ENCODE measurements at regions not wholly inside any gene's neighbourhood (a gene's known extent, or its start where the extent isn't known, plus 50 kb on each side); places are given as distances from the start of the nearest gene placed in this dataset.
"Not testable (repeated sequence)": the region's sequence is repeated elsewhere in the genome, so short reads cannot be mapped to it uniquely, and the experiment has no call there.

DNA sequence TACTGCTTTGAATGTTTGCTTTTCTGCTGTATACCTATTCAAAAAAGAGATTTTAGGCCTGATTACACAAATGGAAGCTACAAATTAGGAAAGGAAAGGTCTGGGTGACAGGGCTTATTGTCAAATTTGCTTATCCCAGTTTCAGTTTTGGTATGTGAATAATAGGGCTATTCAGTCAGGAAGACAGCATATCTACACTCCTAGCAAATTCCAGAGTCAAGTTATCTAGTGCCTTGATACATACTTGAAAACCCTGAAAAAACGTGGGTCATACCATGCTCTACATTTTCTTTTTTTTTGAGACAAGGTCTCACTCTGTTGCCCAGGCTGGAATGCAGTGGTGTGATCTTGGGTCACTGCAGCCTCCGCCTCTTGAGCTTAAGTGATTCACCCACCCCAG is 59.2 kb upstream of the CCDC180 start:
- not testable (repeated sequence) for H3K27me3 ChIP-seq (ENCODE audit: insufficient read depth, low read length); H3K18ac ChIP-seq (ENCODE audit: low read length); H3K4me3 ChIP-seq (ENCODE audit: low read depth, low read length); H2AK5ac ChIP-seq (ENCODE audit: low read length); H2BK5ac ChIP-seq (ENCODE audit: low read depth, low read length, poor library complexity); H3K4ac ChIP-seq (ENCODE audit: low read depth, low read length); H3K14ac ChIP-seq (ENCODE audit: low read length); H3K4me2 ChIP-seq (ENCODE audit: low read length); H4K12ac ChIP-seq (ENCODE audit: low read depth, low read length); H2BK12ac ChIP-seq (ENCODE audit: low read length); H3K36me3 ChIP-seq (ENCODE audit: control insufficient read depth in 1 of 2, insufficient read depth in 2 of 2, low read length in 2 of 2); H2BK120ac ChIP-seq (ENCODE audit: insufficient read depth, low read length, poor library complexity); H3K9me3 ChIP-seq (ENCODE audit: insufficient read depth, low read depth, low read length); H3K23ac ChIP-seq (ENCODE audit: low read length); H3K27ac ChIP-seq (ENCODE audit: low read depth, low read length); H3K79me2 ChIP-seq (ENCODE audit: control insufficient read depth, insufficient read depth, low read length, poor library complexity); H3K79me1 ChIP-seq (ENCODE audit: low read length); H2AFZ ChIP-seq (ENCODE audit: insufficient read depth, low read length, poor library complexity); H3K4me1 ChIP-seq (ENCODE audit: control insufficient read depth in 1 of 2, insufficient read depth in 2 of 2, low read length in 2 of 2); H4K8ac ChIP-seq (ENCODE audit: low read depth, low read length); H3K9ac ChIP-seq (ENCODE audit: low read length); H4K91ac ChIP-seq (ENCODE audit: low read depth, low read length)
- DNase-seq: peak in 1 of 2 donors; percentile 64
- WGBS (ENCODE audit: extremely low coverage, insufficient coverage, insufficient read length): no CpG with 5 or more reads among the region's 2 CpGs

GRCh38 chr9:97243606-97244005 is 63.9 kb upstream of the CCDC180 start:
- H4K12ac ChIP-seq (ENCODE audit: low read depth, low read length): no peak overlapping the region
- no peak overlapping the region for H3K18ac ChIP-seq (ENCODE audit: low read length)
- no peak overlapping the region for H4K91ac ChIP-seq (ENCODE audit: low read depth, low read length)
- H3K23ac ChIP-seq (ENCODE audit: low read length): no peak overlapping the region
- no CpG with 5 or more reads among the region's 4 CpGs for WGBS (ENCODE audit: extremely low coverage, insufficient coverage, insufficient read length)
- no peak overlapping the region for H3K4me3 ChIP-seq (ENCODE audit: low read depth, low read length)
- no peaks in the 10 kb centered on the region for H3K27me3 ChIP-seq (ENCODE audit: insufficient read depth, low read length)
- peaks cover 3% of the 10 kb centered on the region in 2 experiments for H3K4me1 ChIP-seq (ENCODE audit: control insufficient read depth in 1 of 2, insufficient read depth in 2 of 2, low read length in 2 of 2)
- no peaks in the 10 kb centered on the region for H3K9me3 ChIP-seq (ENCODE audit: insufficient read depth, low read depth, low read length)
- H4K8ac ChIP-seq (ENCODE audit: low read depth, low read length): no peak overlapping the region
- H2AFZ ChIP-seq (ENCODE audit: insufficient read depth, low read length, poor library complexity): no peak overlapping the region
- H2BK12ac ChIP-seq (ENCODE audit: low read length): no peak overlapping the region
- DNase-seq: peak; percentile 30 to 64
- no peak overlapping the region for H3K27ac ChIP-seq (ENCODE audit: low read depth, low read length)
- H2BK5ac ChIP-seq (ENCODE audit: low read depth, low read length, poor library complexity): no peak overlapping the region
- no peak overlapping the region for H2AK5ac ChIP-seq (ENCODE audit: low read length)
- no peaks in the 10 kb centered on the region for H3K79me2 ChIP-seq (ENCODE audit: control insufficient read depth, insufficient read depth, low read length, poor library complexity)
- H3K36me3 ChIP-seq (ENCODE audit: control insufficient read depth in 1 of 2, insufficient read depth in 2 of 2, low read length in 2 of 2): no peaks in the 10 kb centered on the region
- H3K79me1 ChIP-seq (ENCODE audit: low read length): no peaks in the 10 kb centered on the region
- H3K4ac ChIP-seq (ENCODE audit: low read depth, low read length): no peak overlapping the region
- no peak overlapping the region for H3K14ac ChIP-seq (ENCODE audit: low read length)
- no peak overlapping the region for H3K4me2 ChIP-seq (ENCODE audit: low read length)
- no peak overlapping the region for H3K9ac ChIP-seq (ENCODE audit: low read length)
- H2BK120ac ChIP-seq (ENCODE audit: insufficient read depth, low read length, poor library complexity): no peak overlapping the region

- no CpG with 5 or more reads among the region's 5 CpGs for WGBS (ENCODE audit: extremely low coverage, insufficient coverage, insufficient read length)
- not testable (repeated sequence) for H3K4ac ChIP-seq (ENCODE audit: low read depth, low read length); H3K27me3 ChIP-seq (ENCODE audit: insufficient read depth, low read length)
Observed at GRCh38 chr9:97241430-97241829, 66.0 kb upstream of the CCDC180 start.

DNA sequence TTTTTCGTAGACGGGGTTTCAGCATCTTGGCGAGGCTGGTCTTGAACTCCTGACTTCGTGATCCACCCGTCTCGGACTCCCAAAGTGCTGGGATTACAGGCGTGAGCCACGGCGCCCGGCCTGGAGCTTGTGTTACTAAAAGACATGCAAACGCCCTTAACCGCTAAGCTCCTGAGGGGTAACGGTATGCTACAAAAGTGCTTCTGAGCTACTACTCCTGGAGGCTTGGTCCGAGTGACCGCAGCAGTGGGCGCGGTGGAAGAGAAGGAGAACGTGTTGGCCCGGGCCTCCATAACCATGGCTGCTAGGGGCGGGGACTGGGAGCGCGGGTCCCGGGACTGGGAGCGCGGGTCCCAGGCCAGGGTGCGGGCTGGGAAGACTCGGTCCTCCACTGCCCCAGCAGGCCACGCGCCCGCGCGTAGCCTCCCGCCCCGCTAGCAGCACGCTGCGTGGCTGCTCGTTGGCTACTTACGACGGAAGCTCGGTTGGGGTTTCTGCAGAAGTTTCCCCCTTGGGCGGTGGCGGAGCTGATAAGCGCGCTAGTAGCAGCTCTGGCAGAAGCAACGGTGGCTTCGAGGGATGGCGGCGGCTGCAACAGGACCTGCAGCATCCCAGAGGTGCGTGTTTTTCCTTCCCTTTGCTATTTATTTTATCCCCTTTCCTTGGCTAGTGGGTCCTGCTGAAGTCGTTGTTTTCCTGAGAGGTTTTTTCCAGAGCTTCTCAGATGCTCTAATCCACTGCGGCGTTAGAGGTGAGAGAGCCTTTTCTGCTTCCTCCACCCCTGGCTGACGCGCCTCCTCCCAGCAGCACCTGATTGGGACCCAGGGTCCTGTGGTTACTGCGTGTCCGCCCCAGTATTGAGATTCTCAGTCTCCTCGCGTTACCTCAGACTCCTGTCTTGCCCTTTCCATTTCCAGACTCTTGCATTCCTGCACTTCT is 69.2 kb upstream of the CCDC180 start:
- Histone ChIP-seq H3K9ac (ENCODE audit: low read length) (peak overlapping the region; percentile 87), H2BK120ac (ENCODE audit: insufficient read depth, low read length, poor library complexity) (peak overlapping the region; percentile 81), H3K36me3 (ENCODE audit: control insufficient read depth in 1 of 2, insufficient read depth in 2 of 2, low read length in 2 of 2) (peaks cover 0 to under 1% of the 10 kb centered on the region in 2 experiments), H3K9me3 (ENCODE audit: insufficient read depth, low read depth, low read length) (no peaks in the 10 kb centered on the region), H3K27ac (ENCODE audit: low read depth, low read length) (peak overlapping the region; percentile 88), H3K4me1 (ENCODE audit: control insufficient read depth in 1 of 2, insufficient read depth in 2 of 2, low read length in 2 of 2) (peaks cover 0 to 4% of the 10 kb centered on the region in 2 experiments), H3K4me3 (ENCODE audit: low read depth, low read length) (peak overlapping the region; percentile 83), H3K23ac (ENCODE audit: low read length) (no peak overlapping the region), H2BK5ac (ENCODE audit: low read depth, low read length, poor library complexity) (peak overlapping the region; percentile 93), H2AK5ac (ENCODE audit: low read length) (peak overlapping the region; percentile 92), H4K91ac (ENCODE audit: low read depth, low read length) (peak overlapping the region; percentile 93), H4K12ac (ENCODE audit: low read depth, low read length) (peak overlapping the region; percentile 94), H3K27me3 (ENCODE audit: insufficient read depth, low read length) (no peaks in the 10 kb centered on the region), H3K4me2 (ENCODE audit: low read length) (peak overlapping the region; percentile 62), H3K14ac (ENCODE audit: low read length) (peak overlapping the region; percentile 99), H2AFZ (ENCODE audit: insufficient read depth, low read length, poor library complexity) (peak overlapping the region; percentile 97), H3K4ac (ENCODE audit: low read depth, low read length) (peak overlapping the region; percentile 4), H3K79me2 (ENCODE audit: control insufficient read depth, insufficient read depth, low read length, poor library complexity) (peaks cover 9% of the 10 kb centered on the region), H3K18ac (ENCODE audit: low read length) (peak overlapping the region; percentile 95), H2BK12ac (ENCODE audit: low read length) (peak overlapping the region; percentile 44), H3K79me1 (ENCODE audit: low read length) (peaks cover 11% of the 10 kb centered on the region), H4K8ac (ENCODE audit: low read depth, low read length) (peak overlapping the region; percentile 99)
- WGBS (ENCODE audit: extremely low coverage, insufficient coverage, insufficient read length): no CpG with 5 or more reads among the region's 58 CpGs
- DNase-seq: peak; percentile 46 to 47

More at GRCh38 chr9:97241430-97241829, 66.0 kb upstream of the CCDC180 start:
- H3K9me3 ChIP-seq (ENCODE audit: insufficient read depth, low read depth, low read length); H4K8ac ChIP-seq (ENCODE audit: low read depth, low read length); H3K18ac ChIP-seq (ENCODE audit: low read length); H3K27ac ChIP-seq (ENCODE audit: low read depth, low read length); H2BK120ac ChIP-seq (ENCODE audit: insufficient read depth, low read length, poor library complexity); H4K91ac ChIP-seq (ENCODE audit: low read depth, low read length); H2AK5ac ChIP-seq (ENCODE audit: low read length); H3K4me2 ChIP-seq (ENCODE audit: low read length); H3K79me2 ChIP-seq (ENCODE audit: control insufficient read depth, insufficient read depth, low read length, poor library complexity); H3K4me3 ChIP-seq (ENCODE audit: low read depth, low read length); H3K14ac ChIP-seq (ENCODE audit: low read length); H4K12ac ChIP-seq (ENCODE audit: low read depth, low read length); H3K23ac ChIP-seq (ENCODE audit: low read length); H3K9ac ChIP-seq (ENCODE audit: low read length); H3K4me1 ChIP-seq (ENCODE audit: control insufficient read depth in 1 of 2, insufficient read depth in 2 of 2, low read length in 2 of 2); H2AFZ ChIP-seq (ENCODE audit: insufficient read depth, low read length, poor library complexity); H2BK12ac ChIP-seq (ENCODE audit: low read length); H2BK5ac ChIP-seq (ENCODE audit: low read depth, low read length, poor library complexity); H3K36me3 ChIP-seq (ENCODE audit: control insufficient read depth in 1 of 2, insufficient read depth in 2 of 2, low read length in 2 of 2): not testable (repeated sequence)
- DNase-seq: peak in 1 of 2 donors; percentile 12
- H3K79me1 ChIP-seq (ENCODE audit: low read length): peaks cover 11% of the 10 kb centered on the region

Data from trophoblast cell (in vitro differentiated cells and primary cell).